Amniotic stem cell (primary cell): ENCODE measurements at regions not wholly inside any gene's neighbourhood (a gene's known extent, or its start where the extent isn't known, plus 50 kb on each side); places are given as distances from the start of the nearest gene placed in this dataset.
"Not testable (repeated sequence)": the region's sequence is repeated elsewhere in the genome, so short reads cannot be mapped to it uniquely, and the experiment has no call there.

Source experiments
- DNase-seq: peaks from one replicate; lab custom pipeline; 2025; lab: John Stamatoyannopoulos, UW

DNA sequence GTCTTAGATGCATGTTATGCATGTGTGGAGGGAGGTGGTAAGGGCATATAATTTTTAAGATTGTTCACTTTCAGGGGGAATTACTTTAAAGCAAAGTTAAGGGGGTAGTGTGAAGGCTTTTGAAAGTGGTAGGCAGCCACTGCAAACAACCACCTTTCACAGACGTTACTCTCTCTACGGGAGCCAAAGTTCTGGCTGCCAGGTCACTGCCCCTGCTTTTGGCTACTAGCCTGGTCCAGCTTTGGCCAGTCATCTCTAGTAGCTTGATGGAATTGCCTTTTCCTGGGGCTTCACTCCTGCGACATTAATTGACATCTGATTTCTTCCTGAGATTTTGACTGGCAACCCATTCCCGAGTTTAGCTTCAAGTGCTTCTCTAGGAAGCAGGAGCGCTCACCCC lies 397.5 kb downstream of the CDH11 start:
- DNase-seq, result no peak

GRCh38 chr16:64718486-64718885 lies 403.4 kb downstream of the CDH11 start:
- DNase-seq, result no peak

GRCh38 chr16:64717871-64718270 lies 404.0 kb downstream of the CDH11 start:
- no peak for DNase-seq

GRCh38 chr16:64715624-64716023 lies 406.2 kb downstream of the CDH11 start:
- DNase-seq, result no peak

DNA sequence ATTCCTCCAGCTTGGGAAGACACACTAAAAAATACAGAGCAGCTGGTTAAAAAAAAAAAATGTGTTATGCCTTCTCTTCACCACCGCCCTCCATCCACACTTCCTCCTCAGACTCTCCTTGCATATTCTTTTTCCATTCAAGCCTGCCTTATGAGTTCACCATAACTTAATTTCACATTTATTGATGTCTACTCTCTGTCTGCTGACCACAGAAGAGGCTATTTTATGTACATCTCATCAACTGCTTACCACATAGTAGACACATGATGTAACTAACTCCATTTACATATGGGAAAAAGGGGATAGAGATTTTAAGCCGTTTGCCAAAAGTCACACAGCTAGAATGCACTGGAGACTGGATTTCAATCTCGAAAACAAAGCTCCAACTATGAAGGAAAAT lies 409.8 kb downstream of the CDH11 start:
- no peak for DNase-seq

- DNase-seq, result no peak
Measured at GRCh38 chr16:64711596-64711995, 410.3 kb downstream of the CDH11 start.

GRCh38 chr16:64711026-64711425 lies 410.8 kb downstream of the CDH11 start:
- DNase-seq, result no peak

- no peak for DNase-seq
Measured at GRCh38 chr16:64705443-64705842, 416.4 kb downstream of the CDH11 start.

DNA sequence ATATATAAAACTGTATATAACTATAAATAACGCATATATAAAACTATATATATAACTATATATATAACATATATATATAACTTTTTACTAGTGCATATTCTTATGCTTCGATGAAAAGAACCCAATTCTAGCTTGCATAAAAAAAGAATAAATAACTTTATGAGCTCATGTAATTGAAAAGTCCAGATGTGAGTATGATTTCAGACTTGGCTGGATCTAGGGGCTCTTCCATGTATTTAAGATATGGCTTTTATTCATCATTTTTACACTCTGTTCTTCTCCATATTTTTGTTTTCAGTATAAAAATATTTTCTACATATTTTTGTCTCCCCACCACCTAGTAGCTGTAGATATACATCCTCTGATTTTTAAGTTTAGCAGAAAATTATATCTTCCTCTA lies 417.5 kb downstream of the CDH11 start:
- DNase-seq, result no peak

GRCh38 chr16:64702415-64702814 lies 419.4 kb downstream of the CDH11 start:
- no peak for DNase-seq

- no peak for DNase-seq
Measured at GRCh38 chr16:64700628-64701027, 421.2 kb downstream of the CDH11 start.

GRCh38 chr16:64696866-64697265 lies 425.0 kb downstream of the CDH11 start:
- DNase-seq, result no peak

GRCh38 chr16:64695684-64696083 lies 426.2 kb downstream of the CDH11 start:
- no peak for DNase-seq

GRCh38 chr16:64693946-64694345 lies 427.9 kb downstream of the CDH11 start:
- no peak for DNase-seq

- no peak for DNase-seq
Measured at GRCh38 chr16:64687786-64688185, 434.1 kb downstream of the CDH11 start.

- DNase-seq, result no peak
Measured at GRCh38 chr16:64687123-64687522, 434.7 kb downstream of the CDH11 start.

DNA sequence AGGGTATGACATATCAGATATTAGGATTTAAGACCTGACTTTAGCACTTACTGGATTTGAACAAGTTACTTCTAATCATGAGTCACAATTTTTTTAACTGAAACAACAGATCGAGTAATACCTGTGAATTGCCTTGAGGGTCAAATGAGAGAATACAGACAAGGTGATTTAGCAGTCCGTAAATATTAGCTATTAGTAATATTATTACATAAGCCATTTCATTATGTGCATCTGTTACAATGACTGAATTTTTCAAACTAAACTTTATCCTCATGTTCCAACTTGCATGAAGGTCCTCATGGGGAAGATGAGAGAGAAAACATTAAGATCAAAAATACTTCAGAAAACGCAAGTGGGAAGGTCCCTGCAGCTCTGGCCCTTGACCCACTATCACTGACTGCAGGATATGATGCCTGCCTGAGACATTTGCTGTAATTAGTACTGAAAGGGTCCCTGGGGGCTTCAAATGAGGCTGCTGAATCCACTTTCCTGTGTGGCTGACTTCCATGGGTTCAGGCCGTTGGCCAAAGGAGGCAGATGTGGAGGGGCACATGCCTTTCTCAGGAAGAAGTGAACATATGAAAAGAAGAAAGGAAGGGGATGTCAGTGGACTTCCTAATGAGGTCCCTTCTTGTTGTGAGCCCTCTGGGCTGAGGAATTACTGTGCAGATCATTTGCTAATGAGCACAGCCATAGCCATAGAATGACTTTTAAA lies 441.7 kb downstream of the CDH11 start:
- no peak for DNase-seq

DNA sequence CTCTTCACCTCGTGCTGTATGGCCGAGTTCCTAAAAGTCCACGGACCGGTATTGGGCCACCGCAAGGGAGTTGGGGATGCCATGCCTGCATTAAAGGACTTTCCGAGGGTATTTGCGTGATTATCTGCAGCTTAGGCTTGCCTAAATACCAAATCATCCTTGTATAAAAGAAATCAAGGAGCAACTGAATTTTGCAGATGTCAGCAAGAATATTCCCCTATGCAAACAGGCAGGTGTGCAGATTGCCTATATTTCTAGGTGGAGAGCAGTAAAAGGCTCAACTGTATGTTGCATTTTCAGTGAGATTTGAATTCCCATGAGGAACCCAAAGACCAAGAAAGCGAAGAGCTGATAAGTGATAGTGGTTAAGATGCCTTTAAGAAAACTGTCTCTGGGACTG lies 452.3 kb downstream of the CDH11 start:
- no peak for DNase-seq

- DNase-seq, result no peak
Measured at GRCh38 chr16:64667334-64667877, 454.5 kb downstream of the CDH11 start.

DNA sequence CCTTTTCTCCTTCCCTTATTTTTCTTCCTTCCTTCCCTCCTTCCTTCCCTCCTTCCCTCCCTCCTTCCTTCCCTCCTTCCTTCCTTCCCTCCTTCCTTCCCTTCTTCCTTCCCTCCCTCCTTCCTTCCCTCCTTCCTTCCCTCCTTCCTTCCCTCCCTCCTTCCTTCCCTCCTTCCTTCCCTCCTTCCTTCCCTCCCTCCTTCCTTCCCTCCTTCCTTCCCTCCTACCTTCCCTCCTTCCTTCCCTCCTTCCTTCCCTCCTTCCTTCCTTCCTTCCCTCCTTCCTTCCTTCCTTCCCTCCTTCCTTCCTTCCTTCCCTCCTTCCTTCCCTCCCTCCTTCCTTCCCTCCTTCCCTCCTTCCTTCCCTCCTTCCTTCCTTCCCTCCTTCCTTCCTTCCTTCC lies 459.6 kb downstream of the CDH11 start:
- not testable (repeated sequence) for DNase-seq

- no peak for DNase-seq
Measured at GRCh38 chr16:64659866-64660265, 462.0 kb downstream of the CDH11 start.

DNA sequence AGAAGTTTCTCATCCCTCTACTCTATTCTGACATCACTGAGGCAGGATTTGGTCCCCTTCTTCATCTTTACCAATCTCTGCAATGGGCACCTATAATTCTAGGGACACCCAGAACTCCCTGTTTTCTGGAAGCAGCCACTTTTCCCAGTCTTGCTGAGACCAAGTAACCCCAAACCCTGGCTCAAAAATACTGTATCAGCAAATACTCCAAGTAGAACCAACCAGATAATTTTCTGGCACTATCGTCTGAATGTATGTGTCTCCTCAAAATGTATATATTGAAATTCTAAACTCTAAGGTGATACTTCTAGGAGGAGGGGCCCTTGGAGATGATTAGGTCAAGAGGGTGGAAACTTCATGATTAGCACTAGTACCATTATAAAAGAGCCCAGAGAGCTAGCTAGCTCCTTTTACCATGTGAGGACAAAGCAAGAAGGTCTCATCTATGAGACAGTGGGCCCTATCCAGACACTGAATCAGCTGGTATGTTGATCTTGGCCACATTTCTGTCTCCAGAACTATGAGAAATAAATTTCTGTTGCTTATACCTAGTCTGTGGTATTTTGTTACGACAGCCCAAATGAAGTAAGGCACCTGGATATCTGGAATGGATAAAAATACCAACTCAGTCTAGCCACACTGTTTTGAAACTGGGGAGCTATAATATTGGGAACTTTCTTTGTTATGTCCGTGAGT lies 464.4 kb downstream of the CDH11 start:
- DNase-seq, result no peak

GRCh38 chr16:64656471-64656870 lies 465.4 kb downstream of the CDH11 start:
- DNase-seq, result no peak

GRCh38 chr16:64654178-64654577 lies 467.7 kb downstream of the CDH11 start:
- no peak for DNase-seq
